ENCODE measurements at regions not wholly inside any gene's neighbourhood (a gene's known extent, or its start where the extent isn't known, plus 50 kb on each side); places are given as distances from the start of the nearest gene placed in this dataset.

DNA sequence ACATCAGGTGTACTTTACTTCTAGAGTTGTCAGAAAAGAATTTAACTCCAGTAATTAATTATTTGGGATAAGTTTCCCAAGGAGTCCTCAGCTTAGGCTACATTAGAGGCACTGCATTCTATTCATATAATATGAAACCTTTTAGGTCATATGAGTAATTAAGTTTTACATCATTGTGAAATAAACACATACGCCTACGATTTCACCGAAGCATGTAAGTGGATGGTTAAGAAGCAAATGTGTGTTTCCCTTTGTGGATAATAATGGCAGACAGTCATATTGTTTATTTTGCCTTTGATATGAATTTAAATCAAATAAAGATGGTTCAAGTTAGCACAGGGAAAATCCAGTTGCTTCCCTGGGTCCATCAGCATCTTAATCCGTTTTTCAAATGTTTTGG lies 535.9 kb upstream of the ATP11B start:
- TF ChIP-seq, protein P1, sequence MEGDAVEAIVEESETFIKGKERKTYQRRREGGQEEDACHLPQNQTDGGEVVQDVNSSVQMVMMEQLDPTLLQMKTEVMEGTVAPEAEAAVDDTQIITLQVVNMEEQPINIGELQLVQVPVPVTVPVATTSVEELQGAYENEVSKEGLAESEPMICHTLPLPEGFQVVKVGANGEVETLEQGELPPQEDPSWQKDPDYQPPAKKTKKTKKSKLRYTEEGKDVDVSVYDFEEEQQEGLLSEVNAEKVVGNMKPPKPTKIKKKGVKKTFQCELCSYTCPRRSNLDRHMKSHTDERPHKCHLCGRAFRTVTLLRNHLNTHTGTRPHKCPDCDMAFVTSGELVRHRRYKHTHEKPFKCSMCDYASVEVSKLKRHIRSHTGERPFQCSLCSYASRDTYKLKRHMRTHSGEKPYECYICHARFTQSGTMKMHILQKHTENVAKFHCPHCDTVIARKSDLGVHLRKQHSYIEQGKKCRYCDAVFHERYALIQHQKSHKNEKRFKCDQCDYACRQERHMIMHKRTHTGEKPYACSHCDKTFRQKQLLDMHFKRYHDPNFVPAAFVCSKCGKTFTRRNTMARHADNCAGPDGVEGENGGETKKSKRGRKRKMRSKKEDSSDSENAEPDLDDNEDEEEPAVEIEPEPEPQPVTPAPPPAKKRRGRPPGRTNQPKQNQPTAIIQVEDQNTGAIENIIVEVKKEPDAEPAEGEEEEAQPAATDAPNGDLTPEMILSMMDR (IDR thresholded peaks at IDR 0.05; ENCODE audit: low read depth, low read length), result no peak
- no peak for DNase-seq (ENCODE audit: low read depth in 2 of 2)
- no peak overlapping the region for H3K4me3 ChIP-seq (replicated peaks in 1 of 2; ENCODE audit: low read depth in 2 of 2, low read length in 2 of 2)

GRCh38 chr3:182258538-182259177 lies 534.6 kb upstream of the ATP11B start:
- peak; percentile 40 to 51 for DNase-seq (ENCODE audit: low read depth in 2 of 2)
- TF ChIP-seq, protein P1 (IDR thresholded peaks at IDR 0.05; ENCODE audit: low read depth, low read length), result peak; percentile 33
- no peak overlapping the region for H3K4me3 ChIP-seq (replicated peaks in 1 of 2; ENCODE audit: low read depth in 2 of 2, low read length in 2 of 2)

DNA sequence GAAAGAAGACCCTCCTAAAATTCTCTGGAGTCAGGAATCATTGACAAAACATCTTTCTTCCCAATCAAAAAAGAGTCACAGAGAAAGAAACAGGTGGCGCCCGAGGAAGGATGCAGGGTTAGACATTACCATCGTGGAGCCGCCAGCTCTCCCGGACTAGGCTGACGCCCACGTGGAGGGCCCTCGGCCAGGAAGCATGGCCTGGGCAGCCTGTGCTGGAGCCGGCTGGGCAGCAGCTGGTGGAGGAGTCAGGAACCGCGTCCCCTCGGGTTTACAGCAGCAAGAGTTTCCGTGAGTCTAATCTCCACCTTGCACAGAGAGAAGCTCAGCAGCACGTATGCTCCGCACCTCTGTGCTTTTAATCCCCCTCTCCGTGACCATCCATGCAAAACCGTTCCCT lies 533.7 kb upstream of the ATP11B start:
- no peak overlapping the region for H3K4me3 ChIP-seq (replicated peaks in 1 of 2; ENCODE audit: low read depth in 2 of 2, low read length in 2 of 2)

GRCh38 chr3:182261041-182261440 lies 532.3 kb upstream of the ATP11B start:
- TF ChIP-seq, protein P1 (IDR thresholded peaks at IDR 0.05; ENCODE audit: low read depth, low read length), result no peak
- H3K4me3 ChIP-seq (replicated peaks in 1 of 2; ENCODE audit: low read depth in 2 of 2, low read length in 2 of 2), result no peak overlapping the region
- DNase-seq (ENCODE audit: low read depth in 2 of 2), result no peak

More for the DNA sequence above, 533.7 kb upstream of the ATP11B start:
- TF ChIP-seq, protein P1 (IDR thresholded peaks at IDR 0.05; ENCODE audit: low read depth, low read length), result no peak
- DNase-seq (ENCODE audit: low read depth in 2 of 2), result peak in 1 of 2 donors; percentile 5

GRCh38 chr3:182268711-182269110 lies 524.6 kb upstream of the ATP11B start:
- TF ChIP-seq, protein P1 (IDR thresholded peaks at IDR 0.05; ENCODE audit: low read depth, low read length), result no peak
- DNase-seq (ENCODE audit: low read depth in 2 of 2), result no peak
- H3K4me3 ChIP-seq (replicated peaks in 1 of 2; ENCODE audit: low read depth in 2 of 2, low read length in 2 of 2), result no peak overlapping the region

DNA sequence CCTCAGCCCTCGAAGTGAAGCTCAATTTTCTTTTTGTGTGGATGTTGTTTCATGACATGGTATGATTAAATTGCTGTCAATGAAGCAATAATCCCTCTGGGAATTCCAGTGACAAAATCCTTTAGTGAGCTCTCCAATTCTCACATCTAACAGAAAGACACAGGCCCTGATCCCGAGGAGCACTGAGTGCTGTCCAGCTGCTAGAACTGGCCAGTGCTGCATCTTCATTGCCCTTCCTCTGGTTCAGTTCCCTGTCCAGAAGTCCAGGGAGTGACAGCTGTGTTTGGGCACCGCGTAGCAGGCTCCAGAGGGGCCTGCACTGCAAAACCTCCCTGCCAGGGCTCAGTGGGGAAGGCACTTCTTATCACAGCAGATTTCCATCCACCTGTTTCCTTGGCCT lies 516.8 kb upstream of the ATP11B start:
- no peak overlapping the region for H3K4me3 ChIP-seq (replicated peaks in 1 of 2; ENCODE audit: low read depth in 2 of 2, low read length in 2 of 2)
- TF ChIP-seq, protein P1 (IDR thresholded peaks at IDR 0.05; ENCODE audit: low read depth, low read length), result no peak
- no peak for DNase-seq (ENCODE audit: low read depth in 2 of 2)

- DNase-seq (ENCODE audit: low read depth in 2 of 2), result no peak
- no peak overlapping the region for H3K4me3 ChIP-seq (replicated peaks in 1 of 2; ENCODE audit: low read depth in 2 of 2, low read length in 2 of 2)
- TF ChIP-seq, protein P1 (IDR thresholded peaks at IDR 0.05; ENCODE audit: low read depth, low read length), result no peak
These were observed 508.5 kb upstream of the ATP11B start for GRCh38 chr3:182284793-182285192.

Measured in cardiac fibroblast (primary cell).